HL-60 (cell line): ENCODE measurements at regions not wholly inside any gene's neighbourhood (a gene's known extent, or its start where the extent isn't known, plus 50 kb on each side); places are given as distances from the start of the nearest gene placed in this dataset.

ENCODE experiments used
- DNase-seq, 2 experiments: peaks; one replicate each; pipeline ENCODE4 v3.0.0-alpha.2; 2010 to 2020; ENCODE audit warnings: low read depth in 1 of 2, low spot score in 1 of 2
- H3K27ac ChIP-seq: fragments of 250-450 bp; sonication (Bioruptor Pico); replicated peaks from 2 replicates; pipeline ENCODE4 v1.5.1; 2020; ENCODE audit warnings: mild to moderate bottlenecking, moderate library complexity
- H3K27me3 ChIP-seq: fragments of 250-450 bp; sonication (Bioruptor Pico); 2 replicates; pipeline ENCODE4 v1.5.1; 2021; ENCODE audit warnings: mild to moderate bottlenecking, moderate library complexity; ENCODE audit not compliant: insufficient read depth, poor library complexity, severe bottlenecking
- H3K4me3 ChIP-seq: replicated peaks from 2 replicates; pipeline ENCODE4 v1.5.1; 2011; ENCODE audit warnings: mild to moderate bottlenecking, control low read depth, low read length; ENCODE audit not compliant: insufficient read depth
- GABPA ChIP-seq: IDR thresholded peaks from 2 replicates; pipeline ENCODE4 v1.6.1; 2012; ENCODE audit warnings: low read depth
- POLR2AphosphoS5 ChIP-seq: IDR thresholded peaks from 2 replicates; pipeline ENCODE4 v1.6.1; 2012; ENCODE audit warnings: low read depth
- SPI1 ChIP-seq: IDR thresholded peaks from 2 replicates; pipeline ENCODE4 v1.6.1; 2012; ENCODE audit warnings: low read depth, mild to moderate bottlenecking, borderline replicate concordance
- TF ChIP-seq, protein P1 (sequence below): IDR thresholded peaks from one replicate; pipeline ENCODE4 v1.5.1; 2011; ENCODE audit warnings: low read length, control low read depth, inconsistent platforms; ENCODE audit not compliant: insufficient read depth
- TF ChIP-seq, protein P2 (sequence below): IDR thresholded peaks from 2 replicates; pipeline ENCODE4 v1.6.1; 2012; ENCODE audit warnings: low read depth; ENCODE audit not compliant: insufficient replicate concordance

DNA sequence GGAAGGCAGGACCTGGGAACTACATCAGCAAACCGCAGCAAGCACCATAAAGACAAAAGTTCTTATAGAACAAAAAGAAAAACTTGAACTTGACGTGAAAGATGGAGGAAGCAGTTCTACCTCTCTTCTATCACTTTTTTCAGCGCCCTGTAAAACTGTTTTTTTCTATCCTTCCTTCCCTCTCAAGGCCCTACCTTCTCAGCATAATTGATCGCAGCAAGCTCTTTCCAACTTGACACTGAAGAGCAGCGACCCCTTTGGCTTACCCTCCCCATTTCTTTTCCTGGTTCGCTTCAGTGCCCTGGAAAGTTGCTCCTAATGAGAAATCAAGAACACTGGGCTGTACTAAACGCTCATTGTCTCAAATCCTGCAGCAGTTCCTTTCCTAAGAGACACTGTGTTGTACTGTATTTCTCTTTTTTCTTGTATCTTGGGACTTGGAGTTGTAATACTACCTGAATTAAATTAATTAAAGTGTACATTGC lies 150.6 kb upstream of the SLC4A4 start:
- Histone ChIP-seq H3K27me3 (peaks cover 50% of the 10 kb centered on the region), H3K27ac (no peak overlapping the region), H3K4me3 (no peak overlapping the region)
- no peak for DNase-seq
- TF ChIP-seq POLR2AphosphoS5 (no peak), SPI1 (no peak), GABPA (no peak)
- TF ChIP-seq, protein P1, sequence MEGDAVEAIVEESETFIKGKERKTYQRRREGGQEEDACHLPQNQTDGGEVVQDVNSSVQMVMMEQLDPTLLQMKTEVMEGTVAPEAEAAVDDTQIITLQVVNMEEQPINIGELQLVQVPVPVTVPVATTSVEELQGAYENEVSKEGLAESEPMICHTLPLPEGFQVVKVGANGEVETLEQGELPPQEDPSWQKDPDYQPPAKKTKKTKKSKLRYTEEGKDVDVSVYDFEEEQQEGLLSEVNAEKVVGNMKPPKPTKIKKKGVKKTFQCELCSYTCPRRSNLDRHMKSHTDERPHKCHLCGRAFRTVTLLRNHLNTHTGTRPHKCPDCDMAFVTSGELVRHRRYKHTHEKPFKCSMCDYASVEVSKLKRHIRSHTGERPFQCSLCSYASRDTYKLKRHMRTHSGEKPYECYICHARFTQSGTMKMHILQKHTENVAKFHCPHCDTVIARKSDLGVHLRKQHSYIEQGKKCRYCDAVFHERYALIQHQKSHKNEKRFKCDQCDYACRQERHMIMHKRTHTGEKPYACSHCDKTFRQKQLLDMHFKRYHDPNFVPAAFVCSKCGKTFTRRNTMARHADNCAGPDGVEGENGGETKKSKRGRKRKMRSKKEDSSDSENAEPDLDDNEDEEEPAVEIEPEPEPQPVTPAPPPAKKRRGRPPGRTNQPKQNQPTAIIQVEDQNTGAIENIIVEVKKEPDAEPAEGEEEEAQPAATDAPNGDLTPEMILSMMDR: no peak
- TF ChIP-seq, protein P2, sequence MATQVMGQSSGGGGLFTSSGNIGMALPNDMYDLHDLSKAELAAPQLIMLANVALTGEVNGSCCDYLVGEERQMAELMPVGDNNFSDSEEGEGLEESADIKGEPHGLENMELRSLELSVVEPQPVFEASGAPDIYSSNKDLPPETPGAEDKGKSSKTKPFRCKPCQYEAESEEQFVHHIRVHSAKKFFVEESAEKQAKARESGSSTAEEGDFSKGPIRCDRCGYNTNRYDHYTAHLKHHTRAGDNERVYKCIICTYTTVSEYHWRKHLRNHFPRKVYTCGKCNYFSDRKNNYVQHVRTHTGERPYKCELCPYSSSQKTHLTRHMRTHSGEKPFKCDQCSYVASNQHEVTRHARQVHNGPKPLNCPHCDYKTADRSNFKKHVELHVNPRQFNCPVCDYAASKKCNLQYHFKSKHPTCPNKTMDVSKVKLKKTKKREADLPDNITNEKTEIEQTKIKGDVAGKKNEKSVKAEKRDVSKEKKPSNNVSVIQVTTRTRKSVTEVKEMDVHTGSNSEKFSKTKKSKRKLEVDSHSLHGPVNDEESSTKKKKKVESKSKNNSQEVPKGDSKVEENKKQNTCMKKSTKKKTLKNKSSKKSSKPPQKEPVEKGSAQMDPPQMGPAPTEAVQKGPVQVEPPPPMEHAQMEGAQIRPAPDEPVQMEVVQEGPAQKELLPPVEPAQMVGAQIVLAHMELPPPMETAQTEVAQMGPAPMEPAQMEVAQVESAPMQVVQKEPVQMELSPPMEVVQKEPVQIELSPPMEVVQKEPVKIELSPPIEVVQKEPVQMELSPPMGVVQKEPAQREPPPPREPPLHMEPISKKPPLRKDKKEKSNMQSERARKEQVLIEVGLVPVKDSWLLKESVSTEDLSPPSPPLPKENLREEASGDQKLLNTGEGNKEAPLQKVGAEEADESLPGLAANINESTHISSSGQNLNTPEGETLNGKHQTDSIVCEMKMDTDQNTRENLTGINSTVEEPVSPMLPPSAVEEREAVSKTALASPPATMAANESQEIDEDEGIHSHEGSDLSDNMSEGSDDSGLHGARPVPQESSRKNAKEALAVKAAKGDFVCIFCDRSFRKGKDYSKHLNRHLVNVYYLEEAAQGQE: no peak

DNA sequence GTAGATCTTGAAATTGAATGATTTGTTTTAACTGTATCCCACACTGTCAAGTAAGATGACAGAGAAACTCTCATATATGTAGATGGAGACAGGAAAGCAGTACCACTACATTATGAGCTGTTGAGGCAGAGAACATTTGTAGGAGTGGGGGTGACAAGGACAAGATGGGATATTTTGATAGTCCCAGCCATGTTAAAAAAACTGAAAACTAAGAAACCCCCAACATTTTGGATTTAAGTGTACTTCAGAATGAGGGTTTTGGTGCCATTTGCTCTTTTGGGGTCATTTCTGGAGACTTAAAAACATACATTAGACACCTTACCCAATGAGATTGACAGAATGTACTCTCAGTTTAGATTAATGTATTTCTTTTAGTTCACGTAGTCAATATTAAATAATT lies 149.9 kb upstream of the SLC4A4 start:
- no peak for DNase-seq
- Histone ChIP-seq H3K4me3 (no peak overlapping the region), H3K27me3 (peaks cover 50% of the 10 kb centered on the region), H3K27ac (no peak overlapping the region)
- TF ChIP-seq POLR2AphosphoS5: no peak
- TF ChIP-seq GABPA: no peak
- TF ChIP-seq, protein P2: no peak
- TF ChIP-seq, protein P1: no peak
- TF ChIP-seq SPI1: no peak

DNA sequence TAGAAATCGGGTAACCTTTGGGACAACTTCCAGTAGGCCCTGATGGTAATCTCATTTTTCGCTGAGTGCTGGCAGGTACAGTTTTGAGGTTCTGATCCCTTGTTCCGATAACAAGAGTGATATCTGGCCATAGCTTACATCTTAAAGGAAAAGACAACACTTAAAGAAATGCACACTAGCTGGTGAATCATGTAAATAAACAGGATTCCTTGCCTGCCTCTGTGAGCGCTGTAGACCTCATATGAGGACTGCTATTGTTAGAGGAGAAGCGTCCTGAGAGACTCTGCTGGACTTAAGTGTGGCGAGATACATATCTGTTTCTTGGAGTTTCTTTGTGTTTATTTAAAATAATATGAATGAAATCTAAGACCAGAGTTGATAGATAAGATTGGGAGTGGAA lies 149.3 kb upstream of the SLC4A4 start:
- DNase-seq: no peak
- H3K27ac ChIP-seq: no peak overlapping the region
- TF ChIP-seq SPI1 (no peak), GABPA (no peak), POLR2AphosphoS5 (no peak)
- TF ChIP-seq, protein P2: no peak
- TF ChIP-seq, protein P1: no peak
- H3K4me3 ChIP-seq: no peak overlapping the region
- peaks cover 50% of the 10 kb centered on the region for H3K27me3 ChIP-seq
